ENCODE measurements at regions not wholly inside any gene's neighbourhood (a gene's known extent, or its start where the extent isn't known, plus 50 kb on each side); places are given as distances from the start of the nearest gene placed in this dataset.

GRCh38 chr14:59009967-59010366 lies 178.5 kb upstream of the DAAM1 start:
- H3K4me1 ChIP-seq (ENCODE audit: insufficient read depth, low read length) = peaks cover 37% of the 10 kb centered on the region
- H4K20me1 ChIP-seq (ENCODE audit: insufficient read depth, low read length) = no peaks in the 10 kb centered on the region
- H3K27me3 ChIP-seq (ENCODE audit: control insufficient read depth in 1 of 2, insufficient read depth in 2 of 2, low read length in 2 of 2) = no peaks in the 10 kb centered on the region
- H3K27ac ChIP-seq (ENCODE audit: extremely low read length, insufficient read depth, low read length) = peak overlapping the region; percentile 12
- ChIA-PET CTCF (ENCODE audit: low intra/inter-chr PET ratio, low total read pairs) (no interaction called here), POLR2A (no interaction called here)
- H3K36me3 ChIP-seq (replicated peaks in 1 of 2; ENCODE audit: control insufficient read depth in 1 of 2, insufficient read depth in 2 of 2, low read length in 2 of 2) = no peaks in the 10 kb centered on the region
- H3K4me2 ChIP-seq (ENCODE audit: low read depth, low read length) = peak overlapping the region; percentile 54
- in situ Hi-C loops (cut with HindIII; ENCODE audit: extremely low pct_ligation_motif_present, low pct_unique_long_range_greater_than_20kb) (no loop called here), intact Hi-C loops (cut with micrococcal nuclease; ENCODE audit: unreplicated experiment) (no loop called here)
- ATAC-seq = peak; percentile 99
- H3K9me3 ChIP-seq (ENCODE audit: low read length) = peaks cover 17% of the 10 kb centered on the region
- 0 out of 6 replicates have a peak overlapping the region, but pooled peaks of 1 of the 3 experiments have one; percentile 5 for H3K4me3 ChIP-seq (replicated peaks in 1 of 3; ENCODE audit: insufficient read depth in 1 of 3, low read depth in 2 of 3, low read length in 3 of 3)
- H3K9ac ChIP-seq (ENCODE audit: insufficient read depth, low read depth, low read length) = no peak overlapping the region
- DNase-seq (ENCODE audit: low spot score) = peak; percentile 87
- FAIRE-seq = no peak
- no peaks in the 10 kb centered on the region for H3K79me2 ChIP-seq (ENCODE audit: insufficient read depth, low read length)
- BruUV-seq (replicated peaks) = no TSS peak
- no peak overlapping the region for H2AFZ ChIP-seq (ENCODE audit: low read length)
- TF ChIP-seq JUND (CRISPR knock-in tag; IDR thresholded peaks at IDR 0.05) = no peak
- TF ChIP-seq TEAD2 (CRISPR knock-in tag; IDR thresholded peaks at IDR 0.05) = no peak
- TF ChIP-seq ZNF547 (CRISPR knock-in tag; IDR thresholded peaks at IDR 0.05) = no peak
- TF ChIP-seq ETS1 (CRISPR knock-in tag; IDR thresholded peaks at IDR 0.05) = no peak
- TF ChIP-seq ZNF816 (CRISPR knock-in tag; IDR thresholded peaks at IDR 0.05; ENCODE audit: borderline replicate concordance) = no peak
- no peak for TF ChIP-seq ZBTB14 (CRISPR knock-in tag; IDR thresholded peaks at IDR 0.05)
- no peak for TF ChIP-seq ZNF660 (CRISPR knock-in tag; IDR thresholded peaks at IDR 0.05; ENCODE audit: borderline replicate concordance, low read depth)
- TF ChIP-seq ZC3H13 (CRISPR knock-in tag; IDR thresholded peaks at IDR 0.05) = no peak
- no peak for TF ChIP-seq CSRNP2 (CRISPR knock-in tag; conservative IDR thresholded peaks at IDR 0.05; ENCODE audit: low read depth)
- TF ChIP-seq TCF7 (IDR thresholded peaks at IDR 0.05; ENCODE audit: low read depth) = no peak
- no peak for TF ChIP-seq ZBTB4 (CRISPR knock-in tag; IDR thresholded peaks at IDR 0.05; ENCODE audit: borderline replicate concordance)
- no peak for TF ChIP-seq DMTF1 (CRISPR knock-in tag; IDR thresholded peaks at IDR 0.05)

Data from HepG2 (cell line).